GM21381 (cell line): ENCODE measurements at regions not wholly inside any gene's neighbourhood (a gene's known extent, or its start where the extent isn't known, plus 50 kb on each side); places are given as distances from the start of the nearest gene placed in this dataset.
A peak's percentile ranks its signal among the peaks of the same experiment; 100 is the strongest.

Experiments used
- ATAC-seq: cut with Tn5 transposase; IDR thresholded peaks from one replicate; pipeline ENCODE4 v1.9.1; 2021; ENCODE audit warnings: mild to moderate bottlenecking, moderate library complexity; ENCODE audit not compliant: unreplicated experiment

GRCh38 chr13:40206241-40207000 lies 460.0 kb downstream of the FOXO1 start:
- ATAC-seq, result peak; percentile 41

- ATAC-seq, result peak; percentile 56
Observed at GRCh38 chr13:40207001-40207478, 459.4 kb downstream of the FOXO1 start.

GRCh38 chr13:40208517-40208916 lies 457.9 kb downstream of the FOXO1 start:
- no peak for ATAC-seq

- ATAC-seq, result no peak
Observed at GRCh38 chr13:40210865-40211585, 455.4 kb downstream of the FOXO1 start.

GRCh38 chr13:40211586-40211968 lies 454.9 kb downstream of the FOXO1 start:
- no peak for ATAC-seq

GRCh38 chr13:40213779-40214178 lies 452.7 kb downstream of the FOXO1 start:
- ATAC-seq, result no peak

GRCh38 chr13:40215311-40215710 lies 451.1 kb downstream of the FOXO1 start:
- no peak for ATAC-seq

- ATAC-seq, result no peak
Observed at GRCh38 chr13:40215747-40216146, 450.7 kb downstream of the FOXO1 start.

- ATAC-seq, result no peak
Observed at GRCh38 chr13:40217675-40218074, 448.8 kb downstream of the FOXO1 start.

- no peak for ATAC-seq
Observed at GRCh38 chr13:40220299-40220935, 446.0 kb downstream of the FOXO1 start.

GRCh38 chr13:40221131-40221459 lies 445.3 kb downstream of the FOXO1 start:
- no peak for ATAC-seq

GRCh38 chr13:40221460-40222201 lies 444.8 kb downstream of the FOXO1 start:
- ATAC-seq, result no peak

GRCh38 chr13:40223585-40223984 lies 442.9 kb downstream of the FOXO1 start:
- ATAC-seq, result no peak

- ATAC-seq, result no peak
Observed at GRCh38 chr13:40228496-40228895, 437.9 kb downstream of the FOXO1 start.

- ATAC-seq, result no peak
Observed at GRCh38 chr13:40228990-40229389, 437.5 kb downstream of the FOXO1 start.

GRCh38 chr13:40230833-40231266 lies 435.6 kb downstream of the FOXO1 start:
- no peak for ATAC-seq

- ATAC-seq, result no peak
Observed at GRCh38 chr13:40231311-40231710, 435.1 kb downstream of the FOXO1 start.

GRCh38 chr13:40231751-40232150 lies 434.7 kb downstream of the FOXO1 start:
- no peak for ATAC-seq

GRCh38 chr13:40232311-40233040 lies 434.0 kb downstream of the FOXO1 start:
- ATAC-seq, result no peak

- ATAC-seq, result no peak
Observed at GRCh38 chr13:40233731-40234195, 432.7 kb downstream of the FOXO1 start.
